SU-DHL-6 (cell line): ENCODE measurements at regions not wholly inside any gene's neighbourhood (a gene's known extent, or its start where the extent isn't known, plus 50 kb on each side); places are given as distances from the start of the nearest gene placed in this dataset.

ENCODE experiments used
- EZH2phosphoT487 ChIP-seq: fragments of 200-600 bp; sonication (generic), shearing (Covaris generic); conservative IDR thresholded peaks from 2 replicates; pipeline ENCODE4 v1.6.1; 2018; ENCODE audit warnings: mild to moderate bottlenecking, antibody characterized with exemption, low read length, moderate library complexity, mixed read lengths
- TF ChIP-seq, protein P1 (sequence below): fragments of 200-600 bp; sonication (generic); IDR thresholded peaks from one replicate; pipeline ENCODE4 v1.5.1; 2017; ENCODE audit warnings: antibody characterized with exemption, mild to moderate bottlenecking, low read length, moderate library complexity; ENCODE audit not compliant: insufficient read depth, poor library complexity, severe bottlenecking

DNA sequence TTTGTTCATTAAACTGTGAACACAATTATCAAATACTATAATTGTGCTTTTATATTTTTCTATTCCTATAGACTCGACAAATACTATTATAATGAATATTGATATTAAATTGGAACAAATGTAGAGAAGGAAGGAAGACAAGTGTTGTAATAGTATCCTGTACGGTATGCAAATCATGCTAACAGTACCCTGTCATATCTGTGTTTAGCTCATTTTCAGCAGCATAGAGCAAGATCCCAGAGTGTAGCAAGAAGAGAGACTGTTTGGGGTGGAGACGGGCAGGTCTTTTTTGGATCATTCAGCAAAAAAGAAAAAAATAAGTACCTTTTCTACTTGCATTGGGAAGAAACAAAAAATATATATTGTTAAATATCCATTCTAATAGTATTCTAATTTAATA lies 224.1 kb downstream of the TPRG1 start:
- TF ChIP-seq, protein P1, sequence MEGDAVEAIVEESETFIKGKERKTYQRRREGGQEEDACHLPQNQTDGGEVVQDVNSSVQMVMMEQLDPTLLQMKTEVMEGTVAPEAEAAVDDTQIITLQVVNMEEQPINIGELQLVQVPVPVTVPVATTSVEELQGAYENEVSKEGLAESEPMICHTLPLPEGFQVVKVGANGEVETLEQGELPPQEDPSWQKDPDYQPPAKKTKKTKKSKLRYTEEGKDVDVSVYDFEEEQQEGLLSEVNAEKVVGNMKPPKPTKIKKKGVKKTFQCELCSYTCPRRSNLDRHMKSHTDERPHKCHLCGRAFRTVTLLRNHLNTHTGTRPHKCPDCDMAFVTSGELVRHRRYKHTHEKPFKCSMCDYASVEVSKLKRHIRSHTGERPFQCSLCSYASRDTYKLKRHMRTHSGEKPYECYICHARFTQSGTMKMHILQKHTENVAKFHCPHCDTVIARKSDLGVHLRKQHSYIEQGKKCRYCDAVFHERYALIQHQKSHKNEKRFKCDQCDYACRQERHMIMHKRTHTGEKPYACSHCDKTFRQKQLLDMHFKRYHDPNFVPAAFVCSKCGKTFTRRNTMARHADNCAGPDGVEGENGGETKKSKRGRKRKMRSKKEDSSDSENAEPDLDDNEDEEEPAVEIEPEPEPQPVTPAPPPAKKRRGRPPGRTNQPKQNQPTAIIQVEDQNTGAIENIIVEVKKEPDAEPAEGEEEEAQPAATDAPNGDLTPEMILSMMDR, result no peak
- TF ChIP-seq EZH2phosphoT487, result no peak
